HepG2 (cell line): ENCODE measurements at regions not wholly inside any gene's neighbourhood (a gene's known extent, or its start where the extent isn't known, plus 50 kb on each side); places are given as distances from the start of the nearest gene placed in this dataset.

Experiments used
- ATAC-seq: fragments of 200-7000 bp; cut with Tn5 transposase; 3 replicates; pipeline ENCODE4 v1.9.1; 2020; ENCODE audit warnings: mild to moderate bottlenecking, moderate library complexity
- BruUV-seq: library from RNA; stranded (reverse); fragments of 400-500 nt; replicated peaks from 2 replicates; lab custom pipeline; 2021; lab: Mats Ljungman, UMichigan
- CTCF ChIA-PET: fragments of 300-600 bp; formaldehyde crosslinking; extraction: SDS; loops from one replicate; lab custom pipeline; 2021; ENCODE audit warnings: low total read pairs, inconsistent platforms, low intra/inter-chr PET ratio; lab: Yijun Ruan, JAX
- POLR2A ChIA-PET: fragments of 350-600 bp; sonication (Branson Sonifier 250); formaldehyde crosslinking; loops from one replicate; lab custom pipeline; 2020; ENCODE audit warnings: antibody characterized with exemption, inconsistent platforms; lab: Yijun Ruan, JAX
- DNase-seq: peaks from one replicate; pipeline ENCODE4 v3.0.0-alpha.2; 2015; ENCODE audit warnings: low spot score
- FAIRE-seq: peaks from 3 replicates; lab custom pipeline; 2011; peaks lifted over from hg19 to GRCh38; lab: Jason Lieb, UNC
- H2AFZ ChIP-seq: one replicate; pipeline ENCODE4 v1.6.1; 2011; ENCODE audit warnings: low read length, inconsistent platforms
- H3K27ac ChIP-seq: fragments of 300-600 bp; 3 replicates; pipeline ENCODE4 v1.8.0; 2011; ENCODE audit warnings: mixed run types, mild to moderate bottlenecking, mixed read lengths, low read length, inconsistent platforms; ENCODE audit not compliant: insufficient read depth; ENCODE audit errors: extremely low read length
- H3K27me3 ChIP-seq, 2 experiments: fragments of 200-600 bp in 1 of 2; 2 replicates in 1 of 2; 3 replicates in 1 of 2; pipeline versions ENCODE4 v1.6.0 to v1.8.0; 2011; ENCODE audit warnings: low read length in 2 of 2, mild to moderate bottlenecking in 2 of 2, moderate library complexity in 2 of 2, inconsistent platforms in 1 of 2; ENCODE audit not compliant: insufficient read depth in 2 of 2, control insufficient read depth in 1 of 2
- H3K36me3 ChIP-seq, 2 experiments: fragments of 200-600 bp in 1 of 2; replicated peaks in 1 of 2; 2 replicates in 1 of 2; 3 replicates in 1 of 2; pipeline versions ENCODE4 v1.5.1 to v1.8.0; 2011; ENCODE audit warnings: low read length in 2 of 2, inconsistent platforms in 1 of 2; ENCODE audit not compliant: insufficient read depth in 2 of 2, control insufficient read depth in 1 of 2
- H3K4me1 ChIP-seq: 2 replicates; pipeline ENCODE4 v1.5.1; 2012; ENCODE audit warnings: low read length, inconsistent platforms; ENCODE audit not compliant: insufficient read depth
- H3K4me2 ChIP-seq: 2 replicates; pipeline ENCODE4 v1.6.0; 2011; ENCODE audit warnings: low read depth, low read length, inconsistent platforms
- H3K4me3 ChIP-seq, 3 experiments: fragments of 200-600 bp in 1 of 3; sonication (generic), shearing (Covaris generic) in 1 of 3; replicated peaks in 1 of 3; 2 replicates each; pipeline ENCODE4 v1.5.1; 2011 to 2016; ENCODE audit warnings: low read length in 3 of 3, inconsistent platforms in 2 of 3, low read depth in 2 of 3, mild to moderate bottlenecking in 2 of 3, control low read depth in 1 of 3, mixed read lengths in 1 of 3; ENCODE audit not compliant: insufficient read depth in 1 of 3
- H3K79me2 ChIP-seq: one replicate; pipeline ENCODE4 v1.6.1; 2011; ENCODE audit warnings: low read length, inconsistent platforms; ENCODE audit not compliant: insufficient read depth
- H3K9ac ChIP-seq: 2 replicates; pipeline ENCODE4 v1.6.0; 2011; ENCODE audit warnings: mild to moderate bottlenecking, low read depth, low read length, inconsistent platforms; ENCODE audit not compliant: insufficient read depth
- H3K9me3 ChIP-seq: 2 replicates; pipeline ENCODE4 v1.5.1; 2012; ENCODE audit warnings: mild to moderate bottlenecking, low read length
- H4K20me1 ChIP-seq: 2 replicates; pipeline ENCODE4 v1.6.0; 2011; ENCODE audit warnings: inconsistent platforms, mild to moderate bottlenecking, low read length, moderate library complexity; ENCODE audit not compliant: insufficient read depth
- BATF2 ChIP-seq: sonication (generic); formaldehyde crosslinking; IDR thresholded peaks from 2 replicates; pipeline ENCODE4 v1.8.0; 2022; ENCODE audit warnings: mild to moderate bottlenecking, missing genetic modification reagents, moderate library complexity
- CREBL2 ChIP-seq: sonication (generic); formaldehyde crosslinking; IDR thresholded peaks from 2 replicates; pipeline ENCODE4 v1.8.1; 2023; ENCODE audit warnings: missing genetic modification reagents, mild to moderate bottlenecking, borderline replicate concordance
- CTCF ChIP-seq: sonication (generic); formaldehyde crosslinking; IDR thresholded peaks from 2 replicates; pipeline ENCODE4 v1.5.0; 2020; ENCODE audit warnings: mild to moderate bottlenecking, missing genetic modification reagents, moderate library complexity
- ETV6 ChIP-seq: sonication (generic); formaldehyde crosslinking; conservative IDR thresholded peaks from 2 replicates; pipeline ENCODE4 v1.4.0; 2020; ENCODE audit warnings: missing genetic modification reagents
- HIVEP1 ChIP-seq: sonication (generic); formaldehyde crosslinking; IDR thresholded peaks from 2 replicates; pipeline ENCODE4 v1.4.0; 2020; ENCODE audit warnings: mild to moderate bottlenecking, missing genetic modification reagents
- NKX3-1 ChIP-seq: sonication (generic); formaldehyde crosslinking; IDR thresholded peaks from 2 replicates; pipeline ENCODE4 v1.5.0; 2020; ENCODE audit warnings: missing genetic modification reagents
- PHF21A ChIP-seq: sonication (generic); formaldehyde crosslinking; IDR thresholded peaks from 2 replicates; pipeline ENCODE4 v1.5.0; 2020; ENCODE audit warnings: mild to moderate bottlenecking, missing genetic modification reagents
- RNF219 ChIP-seq: sonication (generic); formaldehyde crosslinking; IDR thresholded peaks from 2 replicates; pipeline ENCODE4 v1.5.0; 2020; ENCODE audit warnings: mild to moderate bottlenecking, missing genetic modification reagents
- SCMH1 ChIP-seq: sonication (generic); formaldehyde crosslinking; IDR thresholded peaks from 2 replicates; pipeline ENCODE4 v1.9.0; 2021; ENCODE audit warnings: missing genetic modification reagents, mild to moderate bottlenecking, borderline replicate concordance
- THAP8 ChIP-seq: sonication (generic); formaldehyde crosslinking; IDR thresholded peaks from 2 replicates; pipeline ENCODE4 v1.5.1; 2020; ENCODE audit warnings: missing genetic modification reagents, mild to moderate bottlenecking, borderline replicate concordance
- ZNF282 ChIP-seq: fragments of 450-650 bp; IDR thresholded peaks from 2 replicates; pipeline ENCODE4 v1.6.1; 2018; ENCODE audit not compliant: partially characterized antibody
- ZNF547 ChIP-seq: sonication (generic); formaldehyde crosslinking; IDR thresholded peaks from 2 replicates; pipeline ENCODE4 v1.5.1; 2020; ENCODE audit warnings: mild to moderate bottlenecking, missing genetic modification reagents
- ZNF558 ChIP-seq: sonication (generic); formaldehyde crosslinking; IDR thresholded peaks from 2 replicates; pipeline ENCODE4 v1.9.0; 2022; ENCODE audit warnings: mild to moderate bottlenecking, missing genetic modification reagents, borderline replicate concordance
- ZNF737 ChIP-seq: sonication (generic); formaldehyde crosslinking; IDR thresholded peaks from 2 replicates; pipeline ENCODE4 v1.5.0; 2020; ENCODE audit warnings: missing genetic modification reagents, mild to moderate bottlenecking, borderline replicate concordance
- ZNF772 ChIP-seq: sonication (generic); formaldehyde crosslinking; IDR thresholded peaks from 2 replicates; pipeline ENCODE4 v1.5.0; 2020; ENCODE audit warnings: mild to moderate bottlenecking, missing genetic modification reagents
- ZNF839 ChIP-seq: sonication (generic); formaldehyde crosslinking; IDR thresholded peaks from 2 replicates; pipeline ENCODE4 v1.4.0; 2020; ENCODE audit warnings: missing genetic modification reagents, mild to moderate bottlenecking, borderline replicate concordance
- WGBS: methylation state at CpG from one replicate; pipeline ENCODE4 v1.1.6; 2017; ENCODE audit warnings: low lambda C conversion rate; 5-methylcytosine and 5-hydroxymethylcytosine counted together
- in situ Hi-C: cut with HindIII; loops from 2 replicates; pipeline ENCODE4 v1.10.0; 2017; ENCODE audit warnings: low pct_unique_long_range_greater_than_20kb; ENCODE audit not compliant: extremely low pct_ligation_motif_present
- intact Hi-C: fragments of 100-400 bp; cut with micrococcal nuclease; formaldehyde crosslinking; loops from one replicate; pipeline ENCODE4 v1.10.0; 2022; ENCODE audit not compliant: unreplicated experiment

- WGBS = 0% methylated on average over 6 of the region's 7 CpGs
- Histone ChIP-seq H3K4me1 (no peaks in the 10 kb centered on the region), H4K20me1 (no peaks in the 10 kb centered on the region), H3K27me3 (peaks cover 0 to 3% of the 10 kb centered on the region in 2 experiments; a peak in 1 of 5 replicates), H3K36me3 (no peaks in the 10 kb centered on the region), H3K27ac (no peak overlapping the region), H3K79me2 (no peaks in the 10 kb centered on the region), H3K4me3 (no peak overlapping the region), H3K9me3 (no peaks in the 10 kb centered on the region), H2AFZ (no peak overlapping the region), H3K9ac (no peak overlapping the region), H3K4me2 (no peak overlapping the region)
- FAIRE-seq = no peak
- intact Hi-C loops (no loop called here), in situ Hi-C loops (loop anchor here (25.0 kb wide), 2 partner anchors 529 to 571 kb away; partner anchors contain the start of gene ATP13A4)
- no TSS peak for BruUV-seq
- ChIA-PET POLR2A (no interaction called here), CTCF (no interaction called here)
- ATAC-seq = no peak
- TF ChIP-seq NKX3-1 (CRISPR knock-in tag) = no peak
- no peak for TF ChIP-seq ZNF282
- TF ChIP-seq ZNF558 (CRISPR knock-in tag) = no peak
- TF ChIP-seq ZNF839 = no peak
- TF ChIP-seq ZNF737 (CRISPR knock-in tag) = no peak
- TF ChIP-seq PHF21A (CRISPR knock-in tag) = no peak
- no peak for TF ChIP-seq SCMH1 (CRISPR knock-in tag)
- TF ChIP-seq CTCF (CRISPR knock-in tag) = no peak
- no peak for TF ChIP-seq BATF2 (CRISPR knock-in tag)
- no peak for TF ChIP-seq ZNF772 (CRISPR knock-in tag)
- no peak for TF ChIP-seq THAP8
- no peak for TF ChIP-seq ETV6 (CRISPR knock-in tag)
- no peak for TF ChIP-seq CREBL2 (CRISPR knock-in tag)
- TF ChIP-seq ZNF547 (CRISPR knock-in tag) = no peak
- no peak for TF ChIP-seq RNF219 (CRISPR knock-in tag)
- no peak for TF ChIP-seq HIVEP1 (CRISPR knock-in tag)
- no peak for DNase-seq
Observed at GRCh38 chr3:193033226-193033780, 115.6 kb upstream of the MB21D2 start.
